Loucy (cell line): ENCODE measurements at regions not wholly inside any gene's neighbourhood (a gene's known extent, or its start where the extent isn't known, plus 50 kb on each side); places are given as distances from the start of the nearest gene placed in this dataset.

Experiments used
- EZH2phosphoT487 ChIP-seq: fragments of 200-600 bp; IDR thresholded peaks from 2 replicates; pipeline ENCODE4 v1.6.1; 2018; ENCODE audit warnings: antibody characterized with exemption, mild to moderate bottlenecking, moderate library complexity, borderline replicate concordance
- TF ChIP-seq, protein P1 (sequence below): fragments of 200-600 bp; sonication (generic); conservative IDR thresholded peaks from 2 replicates; pipeline ENCODE4 v1.5.1; 2014; ENCODE audit warnings: mild to moderate bottlenecking, antibody characterized with exemption, low read length

DNA sequence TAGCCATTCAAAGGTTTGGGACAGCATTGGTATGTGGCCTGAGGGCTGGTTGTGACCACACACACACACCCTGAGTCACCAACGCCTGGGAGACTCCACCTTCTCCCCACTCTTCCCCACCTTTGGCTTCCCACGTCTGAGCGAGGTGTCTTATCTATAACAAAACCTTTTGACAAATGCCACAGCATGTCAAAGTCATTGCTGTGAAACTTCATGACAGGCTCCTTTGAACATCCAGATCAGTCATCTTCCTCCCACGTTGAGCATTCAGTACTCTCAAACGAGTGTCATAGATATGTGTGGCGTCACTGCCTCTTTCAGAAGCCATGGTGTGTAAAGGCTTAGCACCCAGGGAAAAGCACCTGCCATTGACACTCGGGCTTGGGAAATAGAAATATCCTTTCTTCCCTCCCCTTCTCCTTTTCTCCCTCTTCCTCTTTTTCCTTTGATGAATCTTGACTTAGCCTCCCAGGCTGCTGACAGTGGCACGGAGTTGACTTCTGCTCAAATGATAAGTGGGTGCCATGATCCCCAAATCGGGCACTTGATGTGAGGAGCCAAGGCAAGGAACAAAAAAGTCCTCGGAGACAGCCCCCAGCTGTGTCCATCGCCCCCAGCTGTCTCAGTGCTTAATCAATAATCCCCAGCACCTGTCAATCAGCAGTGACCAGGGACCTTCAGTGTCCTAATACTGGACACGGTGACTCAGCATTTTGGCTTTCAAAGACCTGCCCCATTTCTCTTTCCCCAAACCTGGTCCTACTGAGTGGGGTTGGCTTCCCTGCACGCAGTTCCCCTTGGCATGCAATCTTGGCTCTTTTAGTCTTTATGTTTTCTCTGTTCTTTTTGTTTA, 114.8 kb downstream of the FGF18 start:
- TF ChIP-seq, protein P1, sequence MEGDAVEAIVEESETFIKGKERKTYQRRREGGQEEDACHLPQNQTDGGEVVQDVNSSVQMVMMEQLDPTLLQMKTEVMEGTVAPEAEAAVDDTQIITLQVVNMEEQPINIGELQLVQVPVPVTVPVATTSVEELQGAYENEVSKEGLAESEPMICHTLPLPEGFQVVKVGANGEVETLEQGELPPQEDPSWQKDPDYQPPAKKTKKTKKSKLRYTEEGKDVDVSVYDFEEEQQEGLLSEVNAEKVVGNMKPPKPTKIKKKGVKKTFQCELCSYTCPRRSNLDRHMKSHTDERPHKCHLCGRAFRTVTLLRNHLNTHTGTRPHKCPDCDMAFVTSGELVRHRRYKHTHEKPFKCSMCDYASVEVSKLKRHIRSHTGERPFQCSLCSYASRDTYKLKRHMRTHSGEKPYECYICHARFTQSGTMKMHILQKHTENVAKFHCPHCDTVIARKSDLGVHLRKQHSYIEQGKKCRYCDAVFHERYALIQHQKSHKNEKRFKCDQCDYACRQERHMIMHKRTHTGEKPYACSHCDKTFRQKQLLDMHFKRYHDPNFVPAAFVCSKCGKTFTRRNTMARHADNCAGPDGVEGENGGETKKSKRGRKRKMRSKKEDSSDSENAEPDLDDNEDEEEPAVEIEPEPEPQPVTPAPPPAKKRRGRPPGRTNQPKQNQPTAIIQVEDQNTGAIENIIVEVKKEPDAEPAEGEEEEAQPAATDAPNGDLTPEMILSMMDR: no peak
- TF ChIP-seq EZH2phosphoT487: no peak
